Activated CD4-positive, alpha-beta T cell treated with anti-CD3 and anti-CD28 coated beads, Interleukin-10, Interleukin-2, amounts not matched to agents 100 ng/mL and 50 ng/mL, durations not matched to agents 16 hours and 8 hours (primary cell): ENCODE measurements at regions not wholly inside any gene's neighbourhood (a gene's known extent, or its start where the extent isn't known, plus 50 kb on each side); places are given as distances from the start of the nearest gene placed in this dataset.

ENCODE experiments used
- DNase-seq: peaks from one replicate; pipeline ENCODE4 v3.0.0-alpha.2; 2020

- DNase-seq = no peak
Measured at GRCh38 chr4:135290136-135290535, 1088.5 kb upstream of the PABPC4L start.

GRCh38 chr4:135283934-135284333, 1082.3 kb upstream of the PABPC4L start:
- DNase-seq = no peak

GRCh38 chr4:135282676-135283075, 1081.1 kb upstream of the PABPC4L start:
- no peak for DNase-seq

GRCh38 chr4:135281230-135281629, 1079.6 kb upstream of the PABPC4L start:
- no peak for DNase-seq

GRCh38 chr4:135277980-135278315, 1076.4 kb upstream of the PABPC4L start:
- no peak for DNase-seq

- DNase-seq = no peak
Measured at GRCh38 chr4:135277068-135277979, 1075.7 kb upstream of the PABPC4L start.

GRCh38 chr4:135274416-135274815, 1072.8 kb upstream of the PABPC4L start:
- no peak for DNase-seq

GRCh38 chr4:135269125-135269890, 1067.7 kb upstream of the PABPC4L start:
- DNase-seq = no peak

- no peak for DNase-seq
Measured at GRCh38 chr4:135268369-135268768, 1066.8 kb upstream of the PABPC4L start.

GRCh38 chr4:135267148-135267865, 1065.7 kb upstream of the PABPC4L start:
- DNase-seq = no peak

GRCh38 chr4:135256111-135256510, 1054.5 kb upstream of the PABPC4L start:
- no peak for DNase-seq

GRCh38 chr4:135250040-135250439, 1048.5 kb upstream of the PABPC4L start:
- DNase-seq = no peak

GRCh38 chr4:135249024-135249423, 1047.4 kb upstream of the PABPC4L start:
- DNase-seq = no peak

- no peak for DNase-seq
Measured at GRCh38 chr4:135244696-135245095, 1043.1 kb upstream of the PABPC4L start.

- no peak for DNase-seq
Measured at GRCh38 chr4:135244056-135244455, 1042.5 kb upstream of the PABPC4L start.

- no peak for DNase-seq
Measured at GRCh38 chr4:135240796-135241195, 1039.2 kb upstream of the PABPC4L start.

GRCh38 chr4:135239964-135240363, 1038.4 kb upstream of the PABPC4L start:
- no peak for DNase-seq

- no peak for DNase-seq
Measured at GRCh38 chr4:135238940-135239339, 1037.4 kb upstream of the PABPC4L start.

GRCh38 chr4:135236048-135236447, 1034.5 kb upstream of the PABPC4L start:
- DNase-seq = no peak

GRCh38 chr4:135227842-135228241, 1026.3 kb upstream of the PABPC4L start:
- DNase-seq = no peak

- no peak for DNase-seq
Measured at GRCh38 chr4:135225551-135225950, 1024.0 kb upstream of the PABPC4L start.

GRCh38 chr4:135210341-135210740, 1008.8 kb upstream of the PABPC4L start:
- DNase-seq = no peak

GRCh38 chr4:135207531-135207930, 1005.9 kb upstream of the PABPC4L start:
- no peak for DNase-seq

GRCh38 chr4:135204311-135204710, 1002.7 kb upstream of the PABPC4L start:
- no peak for DNase-seq
